ENCODE measurements at regions not wholly inside any gene's neighbourhood (a gene's known extent, or its start where the extent isn't known, plus 50 kb on each side); places are given as distances from the start of the nearest gene placed in this dataset.

GRCh38 chr16:64468515-64469090 is 653.3 kb downstream of the CDH11 start:
- no peak for DNase-seq (ENCODE audit: low read depth in 2 of 2)

GRCh38 chr16:64459821-64460220 is 662.0 kb downstream of the CDH11 start:
- DNase-seq (ENCODE audit: low read depth in 2 of 2): no peak

- DNase-seq (ENCODE audit: low read depth in 2 of 2): no peak
Observed at GRCh38 chr16:64459402-64459801, 662.5 kb downstream of the CDH11 start.

GRCh38 chr16:64455275-64455674 is 666.6 kb downstream of the CDH11 start:
- no peak for DNase-seq (ENCODE audit: low read depth in 2 of 2)

GRCh38 chr16:64453646-64454045 is 668.2 kb downstream of the CDH11 start:
- no peak for DNase-seq (ENCODE audit: low read depth in 2 of 2)

GRCh38 chr16:64452446-64452845 is 669.4 kb downstream of the CDH11 start:
- DNase-seq (ENCODE audit: low read depth in 2 of 2): no peak

- DNase-seq (ENCODE audit: low read depth in 2 of 2): no peak
Observed at GRCh38 chr16:64450177-64450576, 671.7 kb downstream of the CDH11 start.

- DNase-seq (ENCODE audit: low read depth in 2 of 2): no peak
Observed at GRCh38 chr16:64449506-64449905, 672.4 kb downstream of the CDH11 start.

- DNase-seq (ENCODE audit: low read depth in 2 of 2): no peak
Observed at GRCh38 chr16:64445649-64446048, 676.2 kb downstream of the CDH11 start.

GRCh38 chr16:64445245-64445644 is 676.6 kb downstream of the CDH11 start:
- DNase-seq (ENCODE audit: low read depth in 2 of 2): no peak

- no peak for DNase-seq (ENCODE audit: low read depth in 2 of 2)
Observed at GRCh38 chr16:64440421-64440831, 681.4 kb downstream of the CDH11 start.

GRCh38 chr16:64440005-64440404 is 681.9 kb downstream of the CDH11 start:
- DNase-seq (ENCODE audit: low read depth in 2 of 2): no peak

- no peak for DNase-seq (ENCODE audit: low read depth in 2 of 2)
Observed at GRCh38 chr16:64437706-64438324, 684.0 kb downstream of the CDH11 start.

GRCh38 chr16:64434526-64435069 is 687.3 kb downstream of the CDH11 start:
- DNase-seq (ENCODE audit: low read depth in 2 of 2): no peak

- DNase-seq (ENCODE audit: low read depth in 2 of 2): no peak
Observed at GRCh38 chr16:64428463-64429113, 693.3 kb downstream of the CDH11 start.

- no peak for DNase-seq (ENCODE audit: low read depth in 2 of 2)
Observed at GRCh38 chr16:64426131-64426666, 695.7 kb downstream of the CDH11 start.

- DNase-seq (ENCODE audit: low read depth in 2 of 2): no peak
Observed at GRCh38 chr16:64425381-64425780, 696.5 kb downstream of the CDH11 start.

GRCh38 chr16:64422259-64422658 is 699.6 kb downstream of the CDH11 start:
- no peak for DNase-seq (ENCODE audit: low read depth in 2 of 2)

GRCh38 chr16:64421515-64421914 is 700.3 kb downstream of the CDH11 start:
- no peak for DNase-seq (ENCODE audit: low read depth in 2 of 2)

- DNase-seq (ENCODE audit: low read depth in 2 of 2): no peak
Observed at GRCh38 chr16:64419832-64420231, 702.0 kb downstream of the CDH11 start.

GRCh38 chr16:64417711-64418227 is 704.1 kb downstream of the CDH11 start:
- no peak for DNase-seq (ENCODE audit: low read depth in 2 of 2)

- no peak for DNase-seq (ENCODE audit: low read depth in 2 of 2)
Observed at GRCh38 chr16:64416216-64417005, 705.5 kb downstream of the CDH11 start.
